ENCODE measurements at regions not wholly inside any gene's neighbourhood (a gene's known extent, or its start where the extent isn't known, plus 50 kb on each side); places are given as distances from the start of the nearest gene placed in this dataset.

DNA sequence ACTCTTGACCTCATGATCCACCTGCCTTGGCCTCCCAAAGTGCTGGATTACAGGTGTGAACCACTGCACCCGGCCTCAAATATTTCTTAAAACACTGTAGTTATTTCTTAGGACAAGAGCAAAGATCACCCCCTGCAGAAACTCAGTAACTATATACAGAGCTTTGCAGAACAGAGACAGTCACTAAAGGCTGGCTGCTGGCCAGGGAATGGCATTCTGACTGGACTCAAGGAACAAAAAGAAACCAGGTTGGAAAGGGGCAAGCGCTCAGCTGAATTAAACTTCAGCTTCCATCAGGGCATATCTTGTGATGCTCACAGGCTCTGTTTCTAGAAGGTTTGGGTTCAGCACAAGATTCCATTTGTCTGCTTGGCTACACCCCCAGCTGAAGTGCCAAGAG, 95.8 kb downstream of the ADAMTS15 start:
- ChIA-PET POLR2A (no interaction called here), CTCF (no interaction called here)
- no peak overlapping the region for H3K27ac Mint-ChIP-seq
- intact Hi-C loops (cut with micrococcal nuclease) = no loop called here
- ATAC-seq (ENCODE audit: low read depth) (no peak), DNase-seq (no peak)
- no peaks in the 10 kb centered on the region for H3K36me3 Mint-ChIP-seq (ENCODE audit: low read depth)
- no peaks in the 10 kb centered on the region for H3K4me1 Mint-ChIP-seq
- H3K27me3 Mint-ChIP-seq = peaks cover 3% of the 10 kb centered on the region
- H3K4me3 Mint-ChIP-seq = no peak overlapping the region
- no peak for TF ChIP-seq CTCF (IDR thresholded peaks at IDR 0.05)
- no peaks in the 10 kb centered on the region for H3K9me3 Mint-ChIP-seq

GRCh38 chr11:130545449-130546072, 97.1 kb downstream of the ADAMTS15 start:
- intact Hi-C loops (cut with micrococcal nuclease) = no loop called here

GRCh38 chr11:130546438-130546837, 98.0 kb downstream of the ADAMTS15 start:
- H3K36me3 Mint-ChIP-seq (ENCODE audit: low read depth) = no peaks in the 10 kb centered on the region
- no peak for TF ChIP-seq CTCF (IDR thresholded peaks at IDR 0.05)
- CTCF ChIA-PET = no interaction called here
- ATAC-seq (ENCODE audit: low read depth) (no peak), DNase-seq (no peak)
- POLR2A ChIA-PET = no interaction called here
- H3K4me1 Mint-ChIP-seq = no peaks in the 10 kb centered on the region
- H3K27me3 Mint-ChIP-seq = peaks cover 3% of the 10 kb centered on the region
- no peaks in the 10 kb centered on the region for H3K9me3 Mint-ChIP-seq
- intact Hi-C loops (cut with micrococcal nuclease) = no loop called here
- H3K27ac Mint-ChIP-seq = no peak overlapping the region
- no peak overlapping the region for H3K4me3 Mint-ChIP-seq

More at GRCh38 chr11:130545449-130546072, 97.1 kb downstream of the ADAMTS15 start:
- Mint-ChIP-seq H3K9me3 (no peaks in the 10 kb centered on the region), H3K4me3 (no peak overlapping the region), H3K27ac (no peak overlapping the region), H3K4me1 (no peaks in the 10 kb centered on the region), H3K36me3 (ENCODE audit: low read depth) (no peaks in the 10 kb centered on the region), H3K27me3 (peaks cover 3% of the 10 kb centered on the region)
- ATAC-seq (ENCODE audit: low read depth) (no peak), DNase-seq (no peak)
- TF ChIP-seq CTCF (IDR thresholded peaks at IDR 0.05) = no peak
- ChIA-PET POLR2A (no interaction called here), CTCF (no interaction called here)

DNA sequence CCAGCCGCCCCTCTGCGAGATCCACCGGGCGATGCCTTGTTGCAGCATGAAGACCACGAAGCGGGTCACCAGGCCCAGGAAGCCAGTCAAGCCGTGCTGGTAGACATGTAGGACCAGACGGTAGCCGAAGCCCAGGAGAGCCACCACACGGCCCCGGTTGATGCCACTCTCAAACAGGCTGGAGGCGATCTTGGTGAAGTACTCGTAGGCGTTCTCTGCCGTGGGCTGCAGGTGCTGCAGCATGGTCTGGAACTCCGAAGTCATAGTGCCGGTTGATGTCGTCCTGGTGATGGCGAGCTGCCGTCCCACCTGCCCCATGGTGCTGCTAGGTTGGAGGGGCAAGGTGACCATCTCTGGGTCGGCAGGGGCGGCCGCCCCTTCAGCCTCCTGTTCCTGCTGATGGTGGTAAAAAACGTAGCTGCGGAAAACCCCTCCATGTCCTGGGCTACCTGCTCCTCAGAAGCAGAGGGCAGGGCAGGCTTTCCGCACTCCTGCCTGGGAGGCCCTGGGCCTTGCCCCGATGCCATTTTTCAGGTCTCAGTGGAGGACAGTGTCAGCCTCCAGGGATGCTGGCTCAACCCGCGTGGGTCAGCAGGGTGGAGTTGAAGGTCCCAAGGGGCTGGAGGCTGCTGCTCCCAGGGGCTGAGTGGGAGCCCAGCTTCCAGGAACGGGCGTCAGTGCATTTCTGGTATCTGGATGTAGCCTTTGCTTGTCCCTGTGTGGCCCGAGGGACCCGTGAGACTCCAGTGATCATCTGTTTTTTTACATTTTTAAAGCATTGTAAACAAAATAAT, 98.7 kb downstream of the ADAMTS15 start:
- POLR2A ChIA-PET = no interaction called here
- Mint-ChIP-seq H3K36me3 (ENCODE audit: low read depth) (no peaks in the 10 kb centered on the region), H3K4me3 (no peak overlapping the region), H3K27ac (no peak overlapping the region), H3K27me3 (peaks cover 3% of the 10 kb centered on the region), H3K9me3 (no peaks in the 10 kb centered on the region), H3K4me1 (no peaks in the 10 kb centered on the region)
- intact Hi-C loops (cut with micrococcal nuclease) = no loop called here
- DNase-seq = no peak
- TF ChIP-seq CTCF (IDR thresholded peaks at IDR 0.05) = no peak
- CTCF ChIA-PET = no interaction called here
- ATAC-seq (ENCODE audit: low read depth) = no peak

DNA sequence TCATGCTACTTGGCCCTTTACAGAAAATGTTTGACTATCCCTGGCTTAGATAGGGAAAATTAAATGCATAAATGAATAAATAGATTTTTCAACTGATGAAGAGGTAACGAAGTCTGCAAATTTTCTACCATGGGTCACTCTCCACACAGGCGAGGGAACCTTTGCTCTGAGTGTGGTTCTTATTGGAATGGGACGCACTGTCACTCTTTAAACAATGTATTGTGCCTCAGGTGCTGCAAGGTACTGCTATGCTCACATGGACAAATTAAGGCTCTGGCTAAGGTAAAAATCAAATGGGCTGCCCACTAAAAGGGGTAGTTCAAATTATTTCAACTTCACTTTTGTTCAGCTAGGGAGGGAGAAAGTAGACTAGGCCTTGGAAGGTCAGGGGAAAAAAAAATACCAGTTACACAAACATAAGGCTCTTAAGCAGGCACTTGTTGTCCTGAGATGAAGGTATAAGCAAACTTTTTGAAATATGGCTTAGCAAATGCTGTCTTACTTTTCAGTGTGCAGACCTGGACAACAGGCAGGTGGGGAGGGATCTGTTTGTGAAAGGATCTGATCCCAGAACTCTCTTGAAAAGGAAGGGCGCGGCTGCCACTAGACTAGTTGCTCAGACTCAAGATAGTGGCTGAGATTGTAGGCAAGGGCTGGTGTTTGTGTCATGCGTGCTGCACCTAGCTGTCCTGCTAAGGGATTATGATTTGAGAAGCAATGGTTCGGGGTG, 99.5 kb downstream of the ADAMTS15 start:
- no peaks in the 10 kb centered on the region for H3K36me3 Mint-ChIP-seq (ENCODE audit: low read depth)
- H3K4me3 Mint-ChIP-seq = no peak overlapping the region
- H3K27ac Mint-ChIP-seq = no peak overlapping the region
- TF ChIP-seq CTCF (IDR thresholded peaks at IDR 0.05) = no peak
- ChIA-PET CTCF (no interaction called here), POLR2A (no interaction called here)
- intact Hi-C loops (cut with micrococcal nuclease) = no loop called here
- no peaks in the 10 kb centered on the region for H3K27me3 Mint-ChIP-seq
- H3K4me1 Mint-ChIP-seq = no peaks in the 10 kb centered on the region
- ATAC-seq (ENCODE audit: low read depth) = no peak
- DNase-seq = no peak
- H3K9me3 Mint-ChIP-seq = no peaks in the 10 kb centered on the region

Data from activated B cell treated with CpG ODN at 0.5 μM for 24 hours (primary cell).